Rectal smooth muscle tissue (tissue), 1 donor: ENCODE measurements at regions not wholly inside any gene's neighbourhood (a gene's known extent, or its start where the extent isn't known, plus 50 kb on each side); places are given as distances from the start of the nearest gene placed in this dataset.

Experiments
- H3K27ac ChIP-seq: one replicate; pipeline ENCODE4 v1.7.0; 2013; ENCODE audit warnings: low read depth, low read length, inconsistent platforms
- H3K27me3 ChIP-seq: one replicate; pipeline ENCODE4 v1.7.0; 2013; ENCODE audit warnings: low read length; ENCODE audit not compliant: control insufficient read depth, insufficient read depth
- H3K36me3 ChIP-seq: one replicate; pipeline ENCODE4 v1.7.0; 2013; ENCODE audit warnings: low read length; ENCODE audit not compliant: control insufficient read depth, insufficient read depth
- H3K4me1 ChIP-seq: one replicate; pipeline ENCODE4 v1.7.0; 2013; ENCODE audit warnings: low read length; ENCODE audit not compliant: control insufficient read depth, insufficient read depth
- H3K4me3 ChIP-seq: one replicate; pipeline ENCODE4 v1.7.0; 2013; ENCODE audit warnings: low read length
- H3K9ac ChIP-seq: one replicate; pipeline ENCODE4 v1.7.0; 2013; ENCODE audit warnings: low read length

DNA sequence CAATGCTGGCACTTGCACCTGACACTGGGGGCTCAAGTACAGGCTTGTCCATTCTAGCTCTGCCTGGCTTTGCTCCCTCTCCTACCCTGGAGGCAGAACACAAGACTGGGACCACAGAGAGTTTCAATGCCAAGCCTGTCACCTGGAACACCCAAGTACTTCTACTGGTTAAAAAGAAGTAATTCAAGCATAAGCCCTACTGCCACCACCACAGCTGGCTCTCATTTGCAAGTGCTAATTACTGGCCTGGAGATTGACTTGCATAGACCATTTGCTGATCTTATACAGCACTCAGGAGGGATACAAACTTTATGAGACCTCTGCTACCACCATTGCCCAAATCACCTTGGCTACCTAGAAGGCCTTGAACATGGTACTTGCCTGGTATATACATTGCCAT is 1550.9 kb downstream of the C4orf33 start:
- Histone ChIP-seq H3K36me3 (no peaks in the 10 kb centered on the region), H3K27ac (no peak overlapping the region), H3K27me3 (no peaks in the 10 kb centered on the region), H3K9ac (no peak overlapping the region), H3K4me1 (no peaks in the 10 kb centered on the region), H3K4me3 (no peak overlapping the region)

DNA sequence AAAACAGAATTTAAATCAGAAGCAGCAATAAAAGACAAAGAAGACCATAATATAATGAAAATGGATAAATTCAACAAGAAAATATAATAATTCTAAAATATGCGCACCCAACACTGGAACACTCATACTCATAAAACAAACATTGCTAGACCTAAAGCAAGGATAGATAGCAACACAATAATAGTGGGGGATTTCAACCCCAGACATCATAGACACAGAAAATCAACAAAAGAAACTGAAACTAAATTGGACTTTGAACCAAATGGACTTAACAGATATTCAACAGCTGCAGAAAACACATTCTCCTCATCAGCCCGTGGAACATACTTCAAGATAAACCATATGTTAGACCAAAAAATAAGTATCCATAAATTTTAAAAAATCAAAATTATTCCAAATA is 1552.6 kb downstream of the C4orf33 start:
- no peaks in the 10 kb centered on the region for H3K36me3 ChIP-seq
- no peaks in the 10 kb centered on the region for H3K4me1 ChIP-seq
- H3K4me3 ChIP-seq = no peak overlapping the region
- no peak overlapping the region for H3K9ac ChIP-seq
- no peak overlapping the region for H3K27ac ChIP-seq
- no peaks in the 10 kb centered on the region for H3K27me3 ChIP-seq

DNA sequence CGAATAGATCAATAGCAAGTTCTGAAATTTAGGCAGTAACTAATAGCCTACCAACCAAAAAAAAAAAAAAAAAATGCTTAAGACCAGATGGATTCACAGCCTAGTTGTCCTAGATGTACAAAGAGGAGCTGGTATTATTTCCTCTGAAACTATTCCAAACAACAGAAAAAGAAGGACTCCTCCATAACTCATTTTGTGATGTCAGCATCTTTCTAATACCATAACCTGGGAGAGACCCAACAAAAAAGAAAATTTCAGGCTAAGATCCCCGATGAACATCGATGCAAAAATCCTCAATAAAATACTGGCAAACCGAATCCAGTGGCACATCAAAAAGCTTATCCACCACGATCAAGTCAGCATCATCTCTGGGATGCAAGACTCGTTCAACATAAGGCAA is 1557.9 kb downstream of the C4orf33 start:
- no peaks in the 10 kb centered on the region for H3K36me3 ChIP-seq

DNA sequence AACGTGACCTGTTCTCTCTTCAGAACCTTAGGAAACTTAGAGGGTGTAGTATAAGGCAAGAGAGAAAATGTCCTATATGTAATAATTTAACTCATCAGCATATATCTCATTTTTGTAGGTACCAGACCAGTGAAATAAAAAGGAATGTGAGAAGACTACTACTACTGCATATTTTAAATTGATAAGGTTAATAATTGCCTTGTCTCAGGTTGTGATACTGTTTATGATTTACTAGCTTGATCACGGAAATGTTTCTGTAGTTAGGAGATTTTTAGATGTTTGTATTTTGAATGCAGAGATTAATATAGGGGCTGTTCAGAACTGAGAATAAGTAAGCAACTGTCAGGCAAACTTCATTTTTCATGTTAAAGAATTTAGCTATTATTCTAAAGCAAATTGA is 1563.4 kb downstream of the C4orf33 start:
- no peaks in the 10 kb centered on the region for H3K36me3 ChIP-seq
- H3K4me3 ChIP-seq = no peak overlapping the region
- H3K27ac ChIP-seq = no peak overlapping the region
- H3K4me1 ChIP-seq = no peaks in the 10 kb centered on the region
- H3K9ac ChIP-seq = no peak overlapping the region
- H3K27me3 ChIP-seq = no peaks in the 10 kb centered on the region

More for the DNA sequence above, 1557.9 kb downstream of the C4orf33 start:
- Histone ChIP-seq H3K4me3 (no peak overlapping the region), H3K27me3 (no peaks in the 10 kb centered on the region), H3K4me1 (no peaks in the 10 kb centered on the region), H3K27ac (no peak overlapping the region), H3K9ac (no peak overlapping the region)

DNA sequence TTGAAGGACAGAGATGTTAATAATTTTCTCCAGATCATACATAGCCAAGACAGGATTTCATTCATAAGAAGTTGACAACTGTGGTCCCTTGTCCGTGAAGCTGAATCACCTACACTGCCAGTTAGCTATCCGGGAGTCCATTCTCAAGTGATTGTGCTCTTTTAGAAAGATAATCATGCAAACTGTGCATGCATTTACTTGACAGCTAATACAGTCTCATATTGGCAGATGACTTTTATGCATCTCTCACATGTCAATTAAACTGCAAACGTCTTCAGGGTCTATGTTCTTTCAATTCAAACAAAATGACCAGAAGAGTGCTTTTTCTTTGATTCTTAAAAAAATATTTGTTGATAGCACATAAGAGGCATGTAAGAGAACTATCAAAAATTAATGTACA is 1572.9 kb downstream of the C4orf33 start:
- Histone ChIP-seq H3K27me3 (no peaks in the 10 kb centered on the region), H3K36me3 (no peaks in the 10 kb centered on the region), H3K9ac (no peak overlapping the region), H3K27ac (no peak overlapping the region), H3K4me1 (no peaks in the 10 kb centered on the region), H3K4me3 (no peak overlapping the region)

DNA sequence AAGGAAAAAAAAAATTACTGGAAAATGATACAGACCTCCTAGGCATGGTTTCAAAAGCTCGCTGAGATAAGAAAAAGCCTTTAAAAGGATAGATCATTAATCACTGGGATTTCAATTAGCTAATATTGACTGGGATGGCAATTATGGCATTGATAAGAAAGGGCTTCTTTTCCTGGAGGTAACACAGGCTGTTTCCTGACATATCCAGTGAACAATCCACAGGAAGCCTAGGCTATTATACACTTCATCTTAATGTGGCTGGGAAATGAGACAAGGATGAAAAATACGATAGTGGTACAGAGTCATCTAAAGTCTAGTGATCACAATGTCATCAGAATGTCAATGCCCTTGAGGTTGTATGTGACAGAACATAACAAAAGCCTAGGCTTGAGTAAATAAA is 1579.3 kb downstream of the C4orf33 start:
- no peak overlapping the region for H3K9ac ChIP-seq

DNA sequence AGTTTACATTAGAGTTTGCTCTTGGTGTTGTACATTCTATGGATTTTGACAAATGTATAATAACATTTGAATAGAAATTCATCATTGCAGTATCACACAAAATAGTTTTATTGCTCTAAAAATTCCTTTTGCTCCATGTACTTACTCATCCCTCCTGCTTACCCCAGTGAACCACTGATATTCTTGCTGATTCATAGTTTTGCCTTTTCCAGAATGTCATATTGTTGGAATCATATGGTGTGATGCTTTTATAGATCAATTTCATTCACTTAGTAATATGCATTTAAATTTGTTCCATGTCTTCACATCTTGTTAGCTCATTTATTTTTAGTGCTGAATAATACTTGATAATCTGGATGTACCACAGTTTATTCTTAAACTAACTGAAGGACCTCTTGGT is 1593.2 kb downstream of the C4orf33 start:
- Histone ChIP-seq H3K27ac (no peak overlapping the region), H3K4me1 (no peaks in the 10 kb centered on the region), H3K27me3 (no peaks in the 10 kb centered on the region), H3K36me3 (no peaks in the 10 kb centered on the region), H3K9ac (no peak overlapping the region), H3K4me3 (no peak overlapping the region)

More for the DNA sequence above, 1579.3 kb downstream of the C4orf33 start:
- H3K4me3 ChIP-seq = no peak overlapping the region
- H3K27me3 ChIP-seq = no peaks in the 10 kb centered on the region
- H3K27ac ChIP-seq = no peak overlapping the region
- no peaks in the 10 kb centered on the region for H3K36me3 ChIP-seq
- no peaks in the 10 kb centered on the region for H3K4me1 ChIP-seq

DNA sequence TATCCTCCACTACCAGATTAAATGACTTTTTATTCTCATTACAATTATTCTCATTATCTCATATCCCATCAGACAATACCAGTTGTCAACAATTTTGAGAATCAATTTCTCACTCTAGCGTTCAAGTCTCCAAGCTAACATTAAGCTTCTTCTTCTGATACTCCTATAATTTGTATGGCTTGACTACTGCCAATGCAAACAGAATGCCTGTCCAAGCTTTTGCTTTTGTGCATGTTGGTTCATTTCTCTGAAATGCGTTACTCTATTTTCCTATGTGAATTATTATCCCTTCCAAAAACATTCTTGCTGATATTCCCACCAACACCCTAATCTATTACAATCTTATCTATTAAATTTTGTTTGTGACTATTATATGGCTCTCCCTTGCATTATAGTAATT is 1602.3 kb downstream of the C4orf33 start:
- Histone ChIP-seq H3K27ac (no peak overlapping the region), H3K4me1 (no peaks in the 10 kb centered on the region), H3K27me3 (no peaks in the 10 kb centered on the region), H3K36me3 (no peaks in the 10 kb centered on the region), H3K4me3 (no peak overlapping the region), H3K9ac (no peak overlapping the region)

DNA sequence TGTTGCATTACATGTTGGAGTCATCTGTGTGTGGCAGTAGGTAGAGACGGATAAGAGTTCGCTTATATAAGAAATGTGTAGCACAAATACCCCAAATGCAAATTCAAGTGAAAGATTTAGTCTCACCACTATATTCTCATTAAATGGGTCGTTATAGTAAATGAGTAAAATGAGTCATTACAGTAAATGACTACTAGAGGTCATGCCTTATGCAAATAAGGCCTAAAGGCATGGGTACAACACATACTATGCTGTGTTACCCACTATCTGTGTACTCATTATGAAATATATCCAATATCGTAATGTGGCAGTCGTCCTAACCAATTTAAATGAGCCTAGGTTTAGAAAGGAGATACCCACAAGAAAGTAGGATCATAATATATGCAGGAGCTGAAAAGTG is 1603.1 kb downstream of the C4orf33 start:
- Histone ChIP-seq H3K9ac (no peak overlapping the region), H3K4me3 (no peak overlapping the region), H3K36me3 (no peaks in the 10 kb centered on the region), H3K4me1 (no peaks in the 10 kb centered on the region), H3K27ac (no peak overlapping the region), H3K27me3 (no peaks in the 10 kb centered on the region)

DNA sequence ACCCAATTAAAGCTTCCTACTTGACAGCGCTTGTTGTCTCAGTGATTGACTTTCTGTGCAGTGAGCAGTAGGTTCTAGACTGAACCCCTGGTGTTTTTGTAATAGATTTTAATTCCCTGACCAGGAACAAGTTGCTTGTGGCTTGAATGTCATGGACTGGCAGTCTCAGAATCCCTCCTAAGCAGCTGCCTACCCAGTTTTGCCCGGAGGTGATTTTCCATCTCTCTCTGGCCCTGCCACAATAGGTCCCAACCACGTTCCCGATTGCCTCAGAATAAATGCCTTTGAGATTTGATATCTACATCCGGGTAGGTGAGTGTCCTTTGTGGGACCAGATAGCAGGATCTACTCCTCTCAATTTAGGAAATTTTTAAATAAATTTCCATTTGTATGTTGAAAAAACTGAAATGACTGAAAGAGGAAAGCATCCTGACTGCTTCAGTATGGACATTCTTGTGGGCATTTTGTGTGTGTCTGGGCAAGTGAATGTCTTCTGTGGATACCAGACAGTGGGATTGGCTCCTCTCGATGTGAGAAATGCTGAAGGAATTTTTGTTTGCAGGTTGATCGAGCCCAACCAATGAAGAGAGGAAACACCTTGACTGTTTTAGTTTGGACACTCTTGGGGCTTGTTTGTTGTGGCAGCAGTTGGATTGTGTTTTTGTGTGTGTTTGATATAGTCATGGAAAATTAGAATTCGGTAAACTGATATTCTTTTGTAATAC is 1607.4 kb downstream of the C4orf33 start:
- Histone ChIP-seq H3K27ac (no peak overlapping the region), H3K4me3 (no peak overlapping the region), H3K9ac (no peak overlapping the region), H3K36me3 (no peaks in the 10 kb centered on the region), H3K4me1 (no peaks in the 10 kb centered on the region), H3K27me3 (no peaks in the 10 kb centered on the region)

DNA sequence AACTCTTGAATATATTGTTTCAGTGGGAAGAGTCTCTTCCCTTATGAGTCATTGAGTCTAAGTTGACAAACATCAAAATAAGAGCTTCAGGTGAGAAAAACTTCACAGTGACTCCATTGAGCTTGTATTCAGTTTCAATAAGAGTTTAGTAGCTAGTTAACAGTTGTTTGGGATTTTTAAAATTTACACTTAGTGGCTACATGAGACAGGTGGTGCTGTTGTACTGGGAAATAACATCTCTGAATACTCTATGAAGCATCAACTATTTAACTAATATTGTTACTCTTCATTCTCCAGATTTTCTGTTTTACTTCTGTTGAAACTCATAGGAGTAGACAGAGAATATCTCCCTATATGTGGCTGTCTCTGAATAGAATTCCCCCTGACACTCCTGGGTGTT is 1609.1 kb downstream of the C4orf33 start:
- Histone ChIP-seq H3K9ac (no peak overlapping the region), H3K27ac (no peak overlapping the region), H3K27me3 (no peaks in the 10 kb centered on the region), H3K4me1 (no peaks in the 10 kb centered on the region), H3K4me3 (no peak overlapping the region), H3K36me3 (no peaks in the 10 kb centered on the region)

DNA sequence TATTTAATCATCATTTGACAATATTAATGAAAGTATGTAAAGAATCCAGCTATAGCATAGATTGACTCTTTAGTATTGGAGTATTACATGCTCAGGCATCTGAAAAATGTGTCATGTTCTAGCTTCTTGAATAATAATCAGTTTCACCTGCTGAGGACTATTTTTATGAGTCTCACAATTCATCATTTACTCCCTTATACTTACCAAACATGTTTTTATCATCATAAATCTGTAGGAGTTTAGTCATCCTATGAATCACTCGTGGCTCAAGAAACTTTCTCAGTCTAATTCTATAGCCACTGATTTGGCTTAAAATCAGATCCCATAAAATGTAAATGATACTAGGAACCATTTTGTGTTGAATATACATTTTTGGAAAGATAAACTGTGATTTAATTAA is 1616.1 kb downstream of the C4orf33 start:
- no peaks in the 10 kb centered on the region for H3K27me3 ChIP-seq
- H3K36me3 ChIP-seq = no peaks in the 10 kb centered on the region
- no peak overlapping the region for H3K4me3 ChIP-seq
- H3K9ac ChIP-seq = no peak overlapping the region
- no peaks in the 10 kb centered on the region for H3K4me1 ChIP-seq
- H3K27ac ChIP-seq = no peak overlapping the region

DNA sequence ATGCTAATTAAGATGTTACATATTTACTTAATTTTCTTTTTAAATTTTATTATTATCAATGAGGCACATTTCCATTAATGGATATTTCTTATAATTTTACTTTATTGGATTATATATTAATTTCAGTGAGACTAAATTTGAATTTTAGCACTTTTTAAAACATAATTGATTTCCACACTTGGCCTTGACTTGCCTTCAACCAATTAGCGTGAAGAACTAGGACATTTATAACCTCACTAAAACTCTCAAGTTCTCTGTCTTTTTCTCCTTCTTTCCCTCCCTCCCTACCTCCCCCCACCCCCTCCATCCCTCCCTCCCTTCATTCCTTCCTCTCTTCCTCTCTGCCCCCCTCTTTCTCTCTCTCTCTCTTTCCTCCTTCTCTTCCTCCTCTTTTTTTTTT is 1618.1 kb downstream of the C4orf33 start:
- H3K4me3 ChIP-seq = no peak overlapping the region
- no peaks in the 10 kb centered on the region for H3K4me1 ChIP-seq
- H3K9ac ChIP-seq = no peak overlapping the region
- H3K27me3 ChIP-seq = no peaks in the 10 kb centered on the region
- H3K27ac ChIP-seq = no peak overlapping the region
- H3K36me3 ChIP-seq = no peaks in the 10 kb centered on the region
